ENCODE measurements at regions not wholly inside any gene's neighbourhood (a gene's known extent, or its start where the extent isn't known, plus 50 kb on each side); places are given as distances from the start of the nearest gene placed in this dataset.

GRCh38 chr5:172550096-172550765 lies 90.8 kb upstream of the NEURL1B start:
- no peak for DNase-seq
- Histone ChIP-seq H3K4me3 (no peak overlapping the region), H3K27ac (no peak overlapping the region), H3K9me3 (no peaks in the 10 kb centered on the region), H3K4me1 (no peaks in the 10 kb centered on the region), H3K27me3 (no peaks in the 10 kb centered on the region), H3K36me3 (no peaks in the 10 kb centered on the region)
- TF ChIP-seq POLR2A (IDR thresholded peaks at IDR 0.05) (no peak), CTCF (IDR thresholded peaks at IDR 0.05) (no peak)

GRCh38 chr5:172549696-172550095 lies 91.4 kb upstream of the NEURL1B start:
- Histone ChIP-seq H3K27me3 (no peaks in the 10 kb centered on the region), H3K27ac (no peak overlapping the region), H3K4me3 (no peak overlapping the region), H3K4me1 (no peaks in the 10 kb centered on the region), H3K36me3 (no peaks in the 10 kb centered on the region), H3K9me3 (no peaks in the 10 kb centered on the region)
- DNase-seq: no peak
- TF ChIP-seq CTCF (IDR thresholded peaks at IDR 0.05) (no peak), POLR2A (IDR thresholded peaks at IDR 0.05) (no peak)

- Histone ChIP-seq H3K27ac (no peak overlapping the region), H3K36me3 (no peaks in the 10 kb centered on the region), H3K4me3 (no peak overlapping the region), H3K9me3 (no peaks in the 10 kb centered on the region), H3K27me3 (no peaks in the 10 kb centered on the region), H3K4me1 (no peaks in the 10 kb centered on the region)
- no peak for TF ChIP-seq POLR2A (IDR thresholded peaks at IDR 0.05)
- no peak for TF ChIP-seq CTCF (IDR thresholded peaks at IDR 0.05)
- no peak for DNase-seq
Measured at GRCh38 chr5:172548981-172549687, 91.9 kb upstream of the NEURL1B start.

- DNase-seq: no peak
- TF ChIP-seq POLR2A (IDR thresholded peaks at IDR 0.05) (no peak), CTCF (IDR thresholded peaks at IDR 0.05) (no peak)
- H3K27me3 ChIP-seq: no peaks in the 10 kb centered on the region
- H3K4me1 ChIP-seq: no peaks in the 10 kb centered on the region
- no peak overlapping the region for H3K27ac ChIP-seq
- H3K9me3 ChIP-seq: no peaks in the 10 kb centered on the region
- H3K4me3 ChIP-seq: no peak overlapping the region
- H3K36me3 ChIP-seq: no peaks in the 10 kb centered on the region
Measured at GRCh38 chr5:172548311-172548731, 92.7 kb upstream of the NEURL1B start.

- Histone ChIP-seq H3K4me3 (no peak overlapping the region), H3K27ac (no peak overlapping the region), H3K36me3 (no peaks in the 10 kb centered on the region), H3K9me3 (no peaks in the 10 kb centered on the region), H3K4me1 (no peaks in the 10 kb centered on the region), H3K27me3 (no peaks in the 10 kb centered on the region)
- DNase-seq: no peak
- no peak for TF ChIP-seq CTCF (IDR thresholded peaks at IDR 0.05)
- no peak for TF ChIP-seq POLR2A (IDR thresholded peaks at IDR 0.05)
Measured at GRCh38 chr5:172546196-172546595, 91.9 kb upstream of the SH3PXD2B start.
